AG10803 (cell line): ENCODE measurements at regions not wholly inside any gene's neighbourhood (a gene's known extent, or its start where the extent isn't known, plus 50 kb on each side); places are given as distances from the start of the nearest gene placed in this dataset.

ENCODE experiments used
- DNase-seq: peaks from one replicate; pipeline ENCODE4 v3.0.0; 2010; ENCODE audit warnings: low read depth
- H3K4me3 ChIP-seq: 2 replicates; pipeline ENCODE4 v1.5.1; 2011; ENCODE audit warnings: mild to moderate bottlenecking, low read length, control low read depth
- CTCF ChIP-seq: conservative IDR thresholded peaks from 2 replicates; pipeline ENCODE4 v1.5.1; 2011; ENCODE audit warnings: mild to moderate bottlenecking, low read length, control low read depth, inconsistent platforms

- no peak overlapping the region for H3K4me3 ChIP-seq
- DNase-seq, result no peak
- TF ChIP-seq CTCF, result no peak
These were observed 1697.9 kb downstream of the PCDH9 start for GRCh38 chr13:65532231-65532630.

GRCh38 chr13:65530688-65531087, 1699.4 kb downstream of the PCDH9 start:
- no peak overlapping the region for H3K4me3 ChIP-seq
- TF ChIP-seq CTCF, result no peak
- no peak for DNase-seq

GRCh38 chr13:65529541-65529940, 1700.6 kb downstream of the PCDH9 start:
- DNase-seq, result no peak
- no peak for TF ChIP-seq CTCF
- H3K4me3 ChIP-seq, result no peak overlapping the region

- DNase-seq, result no peak
- H3K4me3 ChIP-seq, result no peak overlapping the region
- TF ChIP-seq CTCF, result no peak
These were observed 1721.4 kb downstream of the PCDH9 start for GRCh38 chr13:65508745-65509144.

GRCh38 chr13:65508338-65508737, 1721.8 kb downstream of the PCDH9 start:
- no peak for DNase-seq
- no peak for TF ChIP-seq CTCF
- no peak overlapping the region for H3K4me3 ChIP-seq

GRCh38 chr13:65505941-65506340, 1724.2 kb downstream of the PCDH9 start:
- DNase-seq, result no peak
- H3K4me3 ChIP-seq, result no peak overlapping the region
- no peak for TF ChIP-seq CTCF

- DNase-seq, result no peak
- H3K4me3 ChIP-seq, result no peak overlapping the region
- TF ChIP-seq CTCF, result no peak
These were observed 1725.9 kb downstream of the PCDH9 start for GRCh38 chr13:65504213-65504612.
